A673 (cell line): ENCODE measurements at regions not wholly inside any gene's neighbourhood (a gene's known extent, or its start where the extent isn't known, plus 50 kb on each side); places are given as distances from the start of the nearest gene placed in this dataset.

Source experiments
- EZH2 ChIP-seq: fragments of 200-600 bp; sonication (generic); IDR thresholded peaks from 2 replicates; pipeline ENCODE4 v1.6.1; 2017; ENCODE audit warnings: borderline replicate concordance, low read depth, mild to moderate bottlenecking, mixed read lengths, antibody characterized with exemption, low read length; ENCODE audit not compliant: poor library complexity, severe bottlenecking
- TF ChIP-seq, protein P1 (sequence below): fragments of 300-800, 200-600 bp; sonication (generic); conservative IDR thresholded peaks from 2 replicates; pipeline ENCODE4 v1.5.1; 2017; ENCODE audit warnings: low read depth, mild to moderate bottlenecking, antibody characterized with exemption, low read length, moderate library complexity, mixed read lengths

DNA sequence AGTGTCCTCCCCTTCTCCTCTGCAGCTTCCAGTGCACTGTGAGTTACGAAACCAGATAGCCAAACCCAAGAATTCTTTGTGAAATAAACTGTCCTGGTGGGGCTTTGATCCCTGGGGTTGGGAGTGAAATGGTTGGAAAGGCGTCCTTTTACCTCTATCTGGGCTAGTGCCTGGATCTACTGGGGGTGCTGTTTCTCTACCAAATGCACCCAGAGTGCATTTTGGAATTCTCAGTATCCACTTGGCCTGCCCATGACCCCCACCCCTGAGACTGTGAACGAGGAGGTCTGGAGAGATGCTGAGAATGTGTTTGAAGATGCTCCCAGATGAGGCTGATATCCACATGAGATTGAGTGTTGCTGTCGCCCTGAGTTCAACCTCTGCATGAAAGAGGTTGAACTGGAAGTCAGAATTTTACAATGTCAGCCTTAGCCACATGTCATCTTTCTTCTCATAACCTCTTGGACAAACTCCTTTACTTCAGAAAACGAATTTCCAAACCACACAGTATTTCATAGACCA is 87.1 kb upstream of the CLMN start:
- TF ChIP-seq, protein P1, sequence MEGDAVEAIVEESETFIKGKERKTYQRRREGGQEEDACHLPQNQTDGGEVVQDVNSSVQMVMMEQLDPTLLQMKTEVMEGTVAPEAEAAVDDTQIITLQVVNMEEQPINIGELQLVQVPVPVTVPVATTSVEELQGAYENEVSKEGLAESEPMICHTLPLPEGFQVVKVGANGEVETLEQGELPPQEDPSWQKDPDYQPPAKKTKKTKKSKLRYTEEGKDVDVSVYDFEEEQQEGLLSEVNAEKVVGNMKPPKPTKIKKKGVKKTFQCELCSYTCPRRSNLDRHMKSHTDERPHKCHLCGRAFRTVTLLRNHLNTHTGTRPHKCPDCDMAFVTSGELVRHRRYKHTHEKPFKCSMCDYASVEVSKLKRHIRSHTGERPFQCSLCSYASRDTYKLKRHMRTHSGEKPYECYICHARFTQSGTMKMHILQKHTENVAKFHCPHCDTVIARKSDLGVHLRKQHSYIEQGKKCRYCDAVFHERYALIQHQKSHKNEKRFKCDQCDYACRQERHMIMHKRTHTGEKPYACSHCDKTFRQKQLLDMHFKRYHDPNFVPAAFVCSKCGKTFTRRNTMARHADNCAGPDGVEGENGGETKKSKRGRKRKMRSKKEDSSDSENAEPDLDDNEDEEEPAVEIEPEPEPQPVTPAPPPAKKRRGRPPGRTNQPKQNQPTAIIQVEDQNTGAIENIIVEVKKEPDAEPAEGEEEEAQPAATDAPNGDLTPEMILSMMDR, result no peak
- TF ChIP-seq EZH2, result no peak
